HG03378 (cell line): ENCODE measurements at regions not wholly inside any gene's neighbourhood (a gene's known extent, or its start where the extent isn't known, plus 50 kb on each side); places are given as distances from the start of the nearest gene placed in this dataset.
"Not testable (repeated sequence)": the region's sequence is repeated elsewhere in the genome, so short reads cannot be mapped to it uniquely, and the experiment has no call there.

Source experiments
- ATAC-seq: cut with Tn5 transposase; IDR thresholded peaks from one replicate; pipeline ENCODE4 v1.9.1; 2021; ENCODE audit warnings: mild to moderate bottlenecking, moderate library complexity; ENCODE audit not compliant: unreplicated experiment

- ATAC-seq = no peak
These were observed 289.2 kb upstream of the PCDH9 start for GRCh38 chr13:67519356-67519755.

- ATAC-seq = no peak
These were observed 288.6 kb upstream of the PCDH9 start for GRCh38 chr13:67518785-67519184.

DNA sequence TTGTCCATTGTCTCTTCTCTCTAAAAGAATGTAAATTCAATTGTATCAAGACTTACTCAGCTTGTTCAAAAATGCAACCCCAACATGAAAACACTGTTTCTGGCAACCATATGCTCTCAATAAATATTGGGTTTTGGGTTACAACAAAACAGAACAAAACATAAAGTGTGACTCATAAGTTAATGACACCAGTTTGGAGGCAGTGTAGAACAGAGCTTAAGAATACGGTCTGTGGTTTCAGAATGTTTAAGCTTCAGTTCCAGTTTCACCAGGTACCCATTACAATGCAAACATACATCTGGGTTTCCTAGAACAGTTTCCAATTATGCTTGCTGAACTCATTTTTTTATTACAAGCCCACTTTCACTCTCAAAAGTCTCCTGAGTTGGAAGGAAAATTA, 285.8 kb upstream of the PCDH9 start:
- peak; percentile 70 for ATAC-seq

GRCh38 chr13:67509018-67509417, 278.9 kb upstream of the PCDH9 start:
- ATAC-seq = no peak

DNA sequence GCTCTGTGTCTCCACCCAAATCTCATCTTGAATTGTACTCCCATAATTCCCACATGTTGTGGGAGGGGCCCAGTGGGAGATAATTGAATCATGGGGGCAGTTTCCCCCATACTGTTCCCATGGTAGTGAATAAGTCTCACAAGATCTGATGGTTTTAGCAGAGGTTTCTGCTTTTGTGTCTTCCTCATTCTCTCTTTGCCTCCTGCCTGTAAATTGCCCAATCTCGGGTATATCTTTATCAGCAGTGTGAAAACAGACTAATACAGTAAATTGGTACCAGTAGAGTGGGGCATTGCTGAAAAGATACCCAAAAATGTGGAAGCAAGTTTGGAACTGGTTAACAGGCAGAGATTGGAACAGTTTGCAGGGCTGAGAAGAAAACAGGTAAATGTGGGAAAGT, 278.1 kb upstream of the PCDH9 start:
- ATAC-seq = not testable (repeated sequence)

- no peak for ATAC-seq
These were observed 276.3 kb upstream of the PCDH9 start for GRCh38 chr13:67506407-67506806.

GRCh38 chr13:67505376-67505775, 275.2 kb upstream of the PCDH9 start:
- ATAC-seq = no peak

DNA sequence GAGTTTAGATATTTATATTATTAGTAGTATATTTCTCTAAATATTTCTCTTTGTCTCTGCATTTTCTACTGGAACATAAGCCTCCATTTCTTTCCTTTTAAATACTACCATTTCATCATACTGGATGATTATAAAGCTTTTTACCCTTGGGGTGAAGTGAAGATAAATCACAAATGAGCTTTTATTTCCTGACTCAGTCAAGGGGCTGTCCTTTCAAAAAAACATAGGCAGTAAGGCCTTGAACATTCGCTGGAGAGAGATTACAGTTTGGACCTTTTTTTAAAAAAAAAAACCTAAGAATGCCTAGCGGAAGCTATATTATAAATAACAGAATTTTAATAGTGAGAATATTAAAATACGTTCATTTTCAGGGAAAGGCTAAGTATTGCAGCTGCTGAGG, 268.8 kb upstream of the PCDH9 start:
- no peak for ATAC-seq

DNA sequence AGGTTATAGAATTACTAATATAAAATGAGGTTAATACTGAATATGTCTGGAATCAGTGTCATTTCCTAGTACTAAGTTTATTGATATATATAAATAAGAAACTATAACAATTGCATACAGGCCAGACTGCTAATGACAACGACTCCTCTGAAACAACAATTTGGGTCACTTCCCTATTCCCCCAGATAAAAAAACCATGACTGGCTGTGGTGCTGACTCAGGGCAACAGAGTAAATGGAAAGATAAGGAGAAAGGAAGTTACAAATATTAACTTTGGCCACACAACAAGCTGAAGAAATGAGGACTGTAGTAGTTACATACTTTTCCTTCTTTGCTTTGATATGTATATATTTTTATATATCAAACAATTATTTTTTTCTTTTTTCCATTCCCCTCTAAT, 263.7 kb upstream of the PCDH9 start:
- no peak for ATAC-seq

DNA sequence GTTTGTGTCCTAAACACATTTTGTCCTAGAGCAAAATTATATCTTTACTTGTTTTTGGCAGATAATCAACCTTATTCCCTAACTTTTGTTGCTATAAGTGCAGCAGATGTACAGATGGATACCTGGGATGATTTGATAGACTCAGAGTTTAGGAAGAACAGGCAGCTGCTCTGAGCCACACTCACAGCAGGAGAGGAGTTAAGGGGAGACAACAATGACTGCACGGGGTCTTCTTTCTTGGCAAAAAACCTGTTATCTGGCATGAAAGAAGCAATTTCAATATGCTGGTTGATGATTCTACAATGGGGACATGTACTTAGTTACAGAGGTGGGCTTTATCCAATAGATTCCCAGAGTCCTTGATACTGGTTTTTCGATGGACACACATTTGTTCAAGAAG, 258.9 kb upstream of the PCDH9 start:
- no peak for ATAC-seq

- no peak for ATAC-seq
These were observed 251.3 kb upstream of the PCDH9 start for GRCh38 chr13:67481445-67481844.

DNA sequence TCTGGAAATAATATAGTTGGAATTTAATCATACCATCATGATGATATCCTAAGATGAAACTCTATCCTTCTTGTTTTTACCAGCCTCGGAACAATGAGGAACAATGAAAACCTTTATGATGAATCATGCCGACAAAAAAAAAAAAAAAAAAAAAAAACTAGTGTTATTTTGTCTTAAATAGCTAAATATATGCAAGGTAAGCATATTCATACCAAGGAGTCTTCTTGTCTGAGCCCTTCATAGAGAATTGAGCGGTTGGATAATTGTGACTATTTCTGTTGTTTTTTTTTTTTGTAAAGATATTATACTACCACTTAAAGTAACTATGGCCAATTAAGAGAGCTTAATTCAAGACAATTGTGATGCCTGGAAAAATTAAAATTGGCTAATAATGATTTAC, 244.0 kb upstream of the PCDH9 start:
- ATAC-seq = no peak

GRCh38 chr13:67469623-67470022, 239.5 kb upstream of the PCDH9 start:
- no peak for ATAC-seq

DNA sequence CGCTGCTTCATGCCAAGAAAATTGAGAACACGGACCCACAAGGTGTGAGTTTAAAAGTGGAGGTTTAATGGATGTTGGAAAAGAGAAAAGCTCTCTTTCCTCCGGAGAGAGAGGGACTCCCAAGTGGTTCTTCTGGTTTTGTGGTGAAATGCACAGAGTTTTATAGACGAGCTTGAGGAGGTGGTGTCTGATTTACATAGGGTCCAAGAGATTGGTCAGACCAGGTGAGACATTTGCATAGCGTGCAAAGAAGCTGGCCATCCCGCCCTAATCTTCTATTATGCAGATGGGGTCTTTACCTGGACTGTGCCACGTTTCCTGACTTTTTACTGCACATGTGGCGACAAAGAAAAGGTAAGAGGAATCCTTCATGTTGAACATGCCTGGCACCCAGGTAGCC, 236.4 kb upstream of the PCDH9 start:
- ATAC-seq = no peak

GRCh38 chr13:67464154-67464553, 234.0 kb upstream of the PCDH9 start:
- ATAC-seq = no peak

GRCh38 chr13:67462098-67462497, 232.0 kb upstream of the PCDH9 start:
- ATAC-seq = no peak

- not testable (repeated sequence) for ATAC-seq
These were observed 222.4 kb upstream of the PCDH9 start for GRCh38 chr13:67452526-67452925.

GRCh38 chr13:67445436-67445835, 215.3 kb upstream of the PCDH9 start:
- ATAC-seq = no peak

GRCh38 chr13:67443923-67444322, 213.8 kb upstream of the PCDH9 start:
- no peak for ATAC-seq

DNA sequence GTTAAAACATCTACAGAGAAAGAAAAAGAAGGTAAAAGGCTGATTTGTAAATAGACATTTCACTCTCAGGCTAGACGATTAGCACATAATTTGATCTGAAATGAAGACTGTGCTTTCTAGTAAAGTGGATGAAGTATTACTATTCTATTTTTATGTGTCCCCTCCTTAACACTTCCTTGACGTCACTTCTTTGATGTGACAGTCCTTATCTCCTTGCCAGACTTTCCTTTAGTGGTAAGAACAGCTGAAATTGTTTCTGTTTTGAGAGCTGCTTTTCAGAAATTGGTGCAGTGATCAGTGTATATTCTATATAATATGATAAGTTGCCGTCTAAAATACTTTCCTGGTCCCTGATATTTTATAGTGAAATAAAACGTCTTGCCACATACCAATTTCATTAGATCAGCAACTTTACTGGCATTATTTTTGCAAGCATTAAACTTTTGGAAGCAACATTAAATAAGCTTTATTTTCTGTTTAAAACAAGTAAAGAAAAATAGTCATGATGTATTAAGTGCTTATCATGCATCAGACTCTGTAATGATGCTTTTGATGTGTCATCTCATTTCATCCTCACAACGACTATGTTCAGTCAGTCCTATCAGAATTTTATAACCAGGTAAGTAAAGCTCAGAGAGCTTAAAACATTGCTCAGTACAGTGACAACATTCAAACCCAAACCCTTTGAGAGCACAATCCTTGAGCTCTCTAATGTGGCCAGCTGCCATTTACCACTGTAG, 210.3 kb upstream of the PCDH9 start:
- no peak for ATAC-seq

- ATAC-seq = no peak
These were observed 209.2 kb upstream of the PCDH9 start for GRCh38 chr13:67439365-67439764.

DNA sequence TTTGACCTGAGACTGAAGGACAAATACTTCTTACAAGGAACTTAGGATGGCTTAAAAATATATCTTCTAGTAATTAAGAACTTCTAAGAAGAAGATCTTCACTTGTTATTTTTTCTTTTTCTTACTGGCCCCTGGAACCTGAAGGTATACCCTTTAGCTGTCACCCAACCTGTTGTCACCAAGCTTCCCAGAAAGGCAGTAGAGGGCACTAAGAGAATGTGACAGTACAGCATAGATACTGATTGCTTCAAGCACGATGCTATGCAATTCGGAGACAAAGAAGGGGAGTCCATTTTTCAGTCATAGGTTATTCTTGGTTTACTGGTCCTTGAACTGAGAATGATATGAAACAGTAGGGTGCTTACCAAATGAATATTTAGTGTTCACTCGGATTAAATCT, 208.3 kb upstream of the PCDH9 start:
- no peak for ATAC-seq

DNA sequence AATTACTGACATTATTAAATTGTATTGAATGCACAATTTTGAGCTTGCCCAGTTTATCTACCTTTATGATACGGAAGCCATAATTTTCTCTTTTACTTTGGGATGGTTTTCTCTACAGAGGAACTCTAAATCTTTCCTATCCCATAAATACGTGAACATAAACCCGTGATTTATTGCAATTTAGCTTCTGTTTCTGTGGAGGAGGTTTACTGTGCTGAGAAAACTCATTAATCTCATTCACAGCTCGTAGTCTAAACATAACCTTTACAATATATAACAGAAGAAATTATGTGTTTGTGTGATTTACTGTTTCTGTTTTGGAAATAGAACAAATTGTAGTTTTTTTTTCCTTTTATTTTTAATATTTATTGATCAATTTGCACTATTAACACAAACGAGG, 207.1 kb upstream of the PCDH9 start:
- no peak for ATAC-seq
